ENCODE measurements at regions not wholly inside any gene's neighbourhood (a gene's known extent, or its start where the extent isn't known, plus 50 kb on each side); places are given as distances from the start of the nearest gene placed in this dataset.

- no TSS peak for BruUV-seq (replicated peaks)
- Histone ChIP-seq H3K36me3 (ENCODE audit: low read depth) (no peaks in the 10 kb centered on the region), H3K27me3 (ENCODE audit: insufficient read depth, low read depth) (no peaks in the 10 kb centered on the region), H4K20me1 (ENCODE audit: insufficient read depth) (no peaks in the 10 kb centered on the region), H2AFZ (no peak overlapping the region), H3K4me3 (no peak overlapping the region), H3K4me1 (replicated peaks; ENCODE audit: insufficient read depth) (no peaks in the 10 kb centered on the region), H3K27ac (no peak overlapping the region), H3K9me2 (ENCODE audit: insufficient read depth) (no peaks in the 10 kb centered on the region), H3F3A (ENCODE audit: insufficient read depth, low read depth) (no peaks in the 10 kb centered on the region), H3K4me2 (no peak overlapping the region), H3K79me2 (ENCODE audit: low read depth) (no peaks in the 10 kb centered on the region), H3K9me3 (ENCODE audit: insufficient read depth, low read depth) (no peaks in the 10 kb centered on the region)
- TF ChIP-seq CTCF (conservative IDR thresholded peaks at IDR 0.05) (no peak), EZH2 (IDR thresholded peaks at IDR 0.05; ENCODE audit: low read depth) (no peak)
- intact Hi-C loops (cut with micrococcal nuclease; ENCODE audit: unreplicated experiment), result no loop called here
- no peak for DNase-seq
- POLR2A ChIA-PET (ENCODE audit: unreplicated experiment), result no interaction called here
- CTCF ChIA-PET, result no interaction called here
Observed at GRCh38 chr5:68055686-68056085, 159.9 kb upstream of the PIK3R1 start.

DNA sequence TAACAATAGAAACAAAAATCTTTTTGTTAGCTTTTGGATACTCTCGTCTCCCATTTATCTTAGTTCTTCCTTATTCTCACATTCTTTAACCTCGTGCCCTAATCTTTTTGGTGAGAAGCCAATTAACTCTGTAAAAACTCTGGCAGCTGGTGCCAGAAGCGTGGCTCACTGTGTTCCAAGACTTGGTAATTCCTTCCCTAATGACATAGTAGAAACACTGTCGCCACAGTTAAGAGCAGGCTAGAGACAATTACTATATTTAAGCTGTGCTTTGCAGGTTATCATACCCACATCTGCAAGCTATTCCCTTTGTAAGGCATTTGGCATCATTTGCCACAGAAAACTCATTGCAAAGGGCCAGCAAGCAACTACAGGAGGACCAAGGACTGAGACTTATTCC lies 160.9 kb upstream of the PIK3R1 start:
- intact Hi-C loops (cut with micrococcal nuclease; ENCODE audit: unreplicated experiment), result no loop called here
- H4K20me1 ChIP-seq (ENCODE audit: insufficient read depth), result no peaks in the 10 kb centered on the region
- H3K27me3 ChIP-seq (ENCODE audit: insufficient read depth, low read depth), result no peaks in the 10 kb centered on the region
- no peaks in the 10 kb centered on the region for H3K9me3 ChIP-seq (ENCODE audit: insufficient read depth, low read depth)
- no peak overlapping the region for H3K4me3 ChIP-seq
- no peaks in the 10 kb centered on the region for H3F3A ChIP-seq (ENCODE audit: insufficient read depth, low read depth)
- POLR2A ChIA-PET (ENCODE audit: unreplicated experiment), result no interaction called here
- DNase-seq, result no peak
- H3K36me3 ChIP-seq (ENCODE audit: low read depth), result no peaks in the 10 kb centered on the region
- H3K4me2 ChIP-seq, result no peak overlapping the region
- H3K9me2 ChIP-seq (ENCODE audit: insufficient read depth), result no peaks in the 10 kb centered on the region
- H3K27ac ChIP-seq, result no peak overlapping the region
- no peaks in the 10 kb centered on the region for H3K79me2 ChIP-seq (ENCODE audit: low read depth)
- TF ChIP-seq EZH2 (IDR thresholded peaks at IDR 0.05; ENCODE audit: low read depth) (no peak), CTCF (conservative IDR thresholded peaks at IDR 0.05) (no peak)
- H2AFZ ChIP-seq, result no peak overlapping the region
- BruUV-seq (replicated peaks), result no TSS peak
- CTCF ChIA-PET, result no interaction called here
- no peaks in the 10 kb centered on the region for H3K4me1 ChIP-seq (replicated peaks; ENCODE audit: insufficient read depth)

- Histone ChIP-seq H3K4me1 (replicated peaks; ENCODE audit: insufficient read depth) (no peaks in the 10 kb centered on the region), H3F3A (ENCODE audit: insufficient read depth, low read depth) (no peaks in the 10 kb centered on the region), H3K9me2 (ENCODE audit: insufficient read depth) (no peaks in the 10 kb centered on the region), H3K9me3 (ENCODE audit: insufficient read depth, low read depth) (no peaks in the 10 kb centered on the region), H4K20me1 (ENCODE audit: insufficient read depth) (no peaks in the 10 kb centered on the region), H2AFZ (no peak overlapping the region), H3K79me2 (ENCODE audit: low read depth) (no peaks in the 10 kb centered on the region), H3K36me3 (ENCODE audit: low read depth) (no peaks in the 10 kb centered on the region), H3K27ac (no peak overlapping the region), H3K4me3 (no peak overlapping the region), H3K4me2 (no peak overlapping the region), H3K27me3 (ENCODE audit: insufficient read depth, low read depth) (no peaks in the 10 kb centered on the region)
- ChIA-PET POLR2A (ENCODE audit: unreplicated experiment) (no interaction called here), CTCF (no interaction called here)
- BruUV-seq (replicated peaks), result no TSS peak
- no peak for DNase-seq
- intact Hi-C loops (cut with micrococcal nuclease; ENCODE audit: unreplicated experiment), result no loop called here
- TF ChIP-seq EZH2 (IDR thresholded peaks at IDR 0.05; ENCODE audit: low read depth), result no peak
- no peak for TF ChIP-seq CTCF (conservative IDR thresholded peaks at IDR 0.05)
Observed at GRCh38 chr5:68053202-68053601, 162.4 kb upstream of the PIK3R1 start.
